ENCODE measurements at regions not wholly inside any gene's neighbourhood (a gene's known extent, or its start where the extent isn't known, plus 50 kb on each side); places are given as distances from the start of the nearest gene placed in this dataset.

DNA sequence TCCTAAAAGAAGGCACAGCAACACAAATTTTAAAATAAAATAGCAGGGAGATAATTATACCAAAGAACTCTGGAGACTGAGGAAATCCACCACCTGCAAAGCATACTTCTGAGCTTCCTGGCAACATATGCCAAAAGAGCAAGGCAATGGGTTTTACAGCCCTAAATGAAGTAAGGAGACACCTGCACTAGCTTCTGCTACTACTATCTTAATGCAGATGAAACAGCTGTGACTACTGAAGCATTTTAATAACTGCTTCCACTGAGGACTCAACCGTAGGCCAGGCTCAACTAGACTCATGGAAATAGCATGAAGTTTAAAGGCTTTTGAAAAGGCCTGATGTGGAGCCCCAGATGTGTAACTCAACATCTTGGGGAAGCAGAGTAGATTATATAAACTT lies 820.1 kb upstream of the AMELY start:
- H3K36me3 ChIP-seq: no peaks in the 10 kb centered on the region
- H3K4me3 ChIP-seq: no peak overlapping the region
- no peaks in the 10 kb centered on the region for H3K4me1 ChIP-seq
- no peaks in the 10 kb centered on the region for H3K27me3 ChIP-seq
- intact Hi-C loops (cut with DNase I; ENCODE audit: low total_unique reads): no loop called here
- DNase-seq (ENCODE audit: low spot score in 2 of 2): no peak
- H3K9me3 ChIP-seq: no peaks in the 10 kb centered on the region
- TF ChIP-seq POLR2A (IDR thresholded peaks at IDR 0.05) (no peak), POLR2AphosphoS5 (IDR thresholded peaks at IDR 0.05) (no peak)
- TF ChIP-seq, protein P1, sequence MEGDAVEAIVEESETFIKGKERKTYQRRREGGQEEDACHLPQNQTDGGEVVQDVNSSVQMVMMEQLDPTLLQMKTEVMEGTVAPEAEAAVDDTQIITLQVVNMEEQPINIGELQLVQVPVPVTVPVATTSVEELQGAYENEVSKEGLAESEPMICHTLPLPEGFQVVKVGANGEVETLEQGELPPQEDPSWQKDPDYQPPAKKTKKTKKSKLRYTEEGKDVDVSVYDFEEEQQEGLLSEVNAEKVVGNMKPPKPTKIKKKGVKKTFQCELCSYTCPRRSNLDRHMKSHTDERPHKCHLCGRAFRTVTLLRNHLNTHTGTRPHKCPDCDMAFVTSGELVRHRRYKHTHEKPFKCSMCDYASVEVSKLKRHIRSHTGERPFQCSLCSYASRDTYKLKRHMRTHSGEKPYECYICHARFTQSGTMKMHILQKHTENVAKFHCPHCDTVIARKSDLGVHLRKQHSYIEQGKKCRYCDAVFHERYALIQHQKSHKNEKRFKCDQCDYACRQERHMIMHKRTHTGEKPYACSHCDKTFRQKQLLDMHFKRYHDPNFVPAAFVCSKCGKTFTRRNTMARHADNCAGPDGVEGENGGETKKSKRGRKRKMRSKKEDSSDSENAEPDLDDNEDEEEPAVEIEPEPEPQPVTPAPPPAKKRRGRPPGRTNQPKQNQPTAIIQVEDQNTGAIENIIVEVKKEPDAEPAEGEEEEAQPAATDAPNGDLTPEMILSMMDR (IDR thresholded peaks at IDR 0.05): no peak
- H3K27ac ChIP-seq: no peak overlapping the region

DNA sequence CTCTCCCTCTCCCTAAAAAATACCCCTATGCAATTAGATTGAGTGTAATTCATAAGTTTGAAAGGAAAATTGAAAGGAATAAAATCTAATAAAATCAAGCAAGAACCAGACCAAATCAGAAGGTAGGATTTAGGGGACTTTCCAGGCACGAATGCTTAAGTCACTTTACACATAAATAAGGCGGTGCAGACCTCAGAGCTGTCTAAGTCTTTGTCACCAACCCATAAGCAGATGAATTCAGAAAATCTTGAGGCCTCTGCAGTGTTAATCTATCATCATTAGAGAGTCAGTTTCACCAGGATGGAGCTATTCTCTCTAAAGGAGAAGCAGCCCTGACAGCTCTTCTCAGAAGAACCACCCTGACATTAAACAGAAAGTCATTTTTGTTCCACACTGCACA lies 819.1 kb upstream of the AMELY start:
- Histone ChIP-seq H3K4me1 (no peaks in the 10 kb centered on the region), H3K9me3 (no peaks in the 10 kb centered on the region), H3K36me3 (no peaks in the 10 kb centered on the region), H3K4me3 (no peak overlapping the region), H3K27ac (no peak overlapping the region), H3K27me3 (no peaks in the 10 kb centered on the region)
- no peak for DNase-seq (ENCODE audit: low spot score in 2 of 2)
- no peak for TF ChIP-seq POLR2AphosphoS5 (IDR thresholded peaks at IDR 0.05)
- TF ChIP-seq POLR2A (IDR thresholded peaks at IDR 0.05): no peak
- TF ChIP-seq, protein P1 (IDR thresholded peaks at IDR 0.05): no peak
- intact Hi-C loops (cut with DNase I; ENCODE audit: low total_unique reads): no loop called here

DNA sequence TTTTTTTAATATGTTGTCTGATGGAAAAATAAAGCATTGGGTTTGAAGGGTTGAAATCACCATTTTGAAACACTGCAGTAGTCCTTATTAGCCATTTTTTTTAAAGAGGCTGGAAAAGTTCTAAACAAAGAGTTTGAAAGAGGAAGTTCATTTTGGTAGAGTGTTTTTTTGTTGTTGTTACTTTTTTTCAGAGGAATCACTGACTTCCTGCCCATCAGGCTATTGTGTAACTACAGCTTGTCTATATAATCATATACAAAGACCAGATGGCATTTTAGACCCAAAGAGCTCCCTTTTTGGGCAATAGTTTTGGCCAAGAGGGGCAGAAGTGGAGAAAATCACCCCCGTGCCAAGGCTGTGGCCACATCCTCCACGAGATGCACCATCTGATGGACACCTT lies 818.5 kb upstream of the AMELY start:
- Histone ChIP-seq H3K27ac (no peak overlapping the region), H3K4me1 (no peaks in the 10 kb centered on the region), H3K9me3 (no peaks in the 10 kb centered on the region), H3K4me3 (no peak overlapping the region), H3K27me3 (no peaks in the 10 kb centered on the region), H3K36me3 (no peaks in the 10 kb centered on the region)
- TF ChIP-seq, protein P1 (IDR thresholded peaks at IDR 0.05): no peak
- intact Hi-C loops (cut with DNase I; ENCODE audit: low total_unique reads): no loop called here
- DNase-seq (ENCODE audit: low spot score in 2 of 2): no peak

DNA sequence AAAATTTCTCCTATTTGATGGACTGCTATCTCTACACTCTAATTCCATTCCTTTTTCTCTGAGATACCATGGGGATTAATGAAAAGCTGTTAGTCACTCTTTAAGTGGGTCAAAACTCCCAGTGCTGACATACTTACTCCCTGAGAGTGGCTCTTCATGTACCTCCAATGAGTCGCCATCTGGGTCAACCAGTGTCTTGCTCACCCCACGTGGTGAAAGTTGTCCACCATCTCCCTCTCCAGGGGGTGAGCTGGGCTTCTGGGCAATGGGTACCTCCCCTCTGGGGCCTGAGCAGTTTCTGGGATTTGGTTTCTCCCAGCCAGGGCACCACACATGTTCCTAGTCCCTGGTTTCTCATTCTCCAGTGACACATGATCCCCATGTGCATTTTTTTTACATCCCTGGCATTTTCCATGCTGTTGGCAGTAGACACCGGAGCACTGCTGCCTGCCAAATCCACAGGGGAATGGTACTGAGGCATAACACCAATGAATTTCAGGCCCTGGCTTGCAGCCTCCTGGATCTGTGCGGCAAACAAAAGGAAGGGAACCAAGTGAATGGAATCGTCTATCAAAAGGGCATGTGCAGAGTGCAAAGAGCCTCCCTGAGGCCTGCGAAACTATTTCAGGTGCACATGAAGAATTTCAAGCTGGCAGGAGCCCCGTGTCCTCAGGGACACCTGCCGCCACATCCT lies 817.9 kb upstream of the AMELY start:
- Histone ChIP-seq H3K27ac (no peak overlapping the region), H3K4me3 (no peak overlapping the region), H3K4me1 (no peaks in the 10 kb centered on the region), H3K9me3 (no peaks in the 10 kb centered on the region), H3K36me3 (no peaks in the 10 kb centered on the region), H3K27me3 (no peaks in the 10 kb centered on the region)
- TF ChIP-seq, protein P1 (IDR thresholded peaks at IDR 0.05): no peak
- TF ChIP-seq POLR2A (IDR thresholded peaks at IDR 0.05): no peak
- no peak for TF ChIP-seq POLR2AphosphoS5 (IDR thresholded peaks at IDR 0.05)
- no peak for DNase-seq (ENCODE audit: low spot score in 2 of 2)
- intact Hi-C loops (cut with DNase I; ENCODE audit: low total_unique reads): no loop called here

DNA sequence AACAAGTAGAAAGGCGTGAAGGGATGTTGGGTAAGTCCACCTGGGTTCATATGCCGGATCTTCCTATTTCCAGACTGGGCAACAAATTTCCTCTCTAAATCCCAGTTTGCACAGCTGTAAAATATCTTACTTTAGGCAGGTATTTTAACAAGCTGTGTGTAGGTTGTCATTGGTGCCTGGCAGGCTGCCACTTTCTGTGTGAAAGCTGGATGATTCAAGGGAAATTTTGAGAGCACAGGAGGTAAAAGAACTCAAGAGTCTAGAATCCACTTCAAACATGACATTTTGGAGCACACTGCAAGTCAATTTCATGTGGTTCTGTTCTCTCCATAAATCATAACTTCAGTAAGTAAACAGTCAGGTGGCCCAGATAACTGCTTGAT lies 817.4 kb upstream of the AMELY start:
- Histone ChIP-seq H3K36me3 (no peaks in the 10 kb centered on the region), H3K4me3 (no peak overlapping the region), H3K9me3 (no peaks in the 10 kb centered on the region), H3K27ac (no peak overlapping the region), H3K27me3 (no peaks in the 10 kb centered on the region), H3K4me1 (no peaks in the 10 kb centered on the region)
- DNase-seq (ENCODE audit: low spot score in 2 of 2): no peak
- no peak for TF ChIP-seq POLR2AphosphoS5 (IDR thresholded peaks at IDR 0.05)
- no peak for TF ChIP-seq POLR2A (IDR thresholded peaks at IDR 0.05)
- TF ChIP-seq, protein P1 (IDR thresholded peaks at IDR 0.05): no peak
- intact Hi-C loops (cut with DNase I; ENCODE audit: low total_unique reads): no loop called here

All from breast epithelium (tissue), 4 donors.